Superior temporal gyrus (tissue), 1 donor: ENCODE measurements at regions not wholly inside any gene's neighbourhood (a gene's known extent, or its start where the extent isn't known, plus 50 kb on each side); places are given as distances from the start of the nearest gene placed in this dataset.
"Not testable (repeated sequence)": the region's sequence is repeated elsewhere in the genome, so short reads cannot be mapped to it uniquely, and the experiment has no call there.

Experiments used
- DNase-seq: peaks from one replicate; pipeline ENCODE4 v3.0.0-alpha.2; 2016; ENCODE audit errors: extremely low spot score

GRCh38 chr7:106583706-106584690 is 77.0 kb downstream of the CCDC71L start:
- no peak for DNase-seq

- DNase-seq, result no peak
Measured at GRCh38 chr7:106583100-106583499, 77.9 kb downstream of the CCDC71L start.

- DNase-seq, result no peak
Measured at GRCh38 chr7:106582365-106582764, 78.6 kb downstream of the CCDC71L start.

DNA sequence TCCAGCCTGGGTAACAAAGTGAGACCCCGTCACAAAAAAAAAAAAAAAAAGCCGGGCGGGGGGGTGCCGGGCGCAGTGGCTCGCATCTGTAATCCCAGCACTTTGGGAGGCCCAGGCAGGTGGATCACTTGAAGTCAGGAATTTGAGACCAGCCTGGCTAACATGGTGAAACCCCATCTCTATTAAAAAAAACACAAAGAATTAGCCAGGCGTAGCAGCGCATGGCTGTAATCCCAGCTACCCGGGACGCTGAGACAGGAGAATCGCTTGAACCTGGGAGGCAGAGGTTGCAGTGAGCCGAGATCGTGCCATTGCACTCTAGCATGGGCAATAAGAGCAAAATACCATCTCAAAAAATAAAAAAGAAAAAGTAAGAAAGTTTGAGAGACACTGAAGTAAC is 81.9 kb downstream of the CCDC71L start:
- DNase-seq, result not testable (repeated sequence)

GRCh38 chr7:106575138-106575823 is 85.7 kb downstream of the CCDC71L start:
- no peak for DNase-seq

GRCh38 chr7:106573738-106574137 is 87.2 kb downstream of the CCDC71L start:
- DNase-seq, result no peak

- no peak for DNase-seq
Measured at GRCh38 chr7:106573125-106573663, 87.8 kb downstream of the CCDC71L start.

GRCh38 chr7:106572394-106573124 is 88.4 kb downstream of the CCDC71L start:
- no peak for DNase-seq

GRCh38 chr7:106571563-106571962 is 89.4 kb downstream of the CCDC71L start:
- no peak for DNase-seq

GRCh38 chr7:106570948-106571418 is 90.0 kb downstream of the CCDC71L start:
- no peak for DNase-seq

DNA sequence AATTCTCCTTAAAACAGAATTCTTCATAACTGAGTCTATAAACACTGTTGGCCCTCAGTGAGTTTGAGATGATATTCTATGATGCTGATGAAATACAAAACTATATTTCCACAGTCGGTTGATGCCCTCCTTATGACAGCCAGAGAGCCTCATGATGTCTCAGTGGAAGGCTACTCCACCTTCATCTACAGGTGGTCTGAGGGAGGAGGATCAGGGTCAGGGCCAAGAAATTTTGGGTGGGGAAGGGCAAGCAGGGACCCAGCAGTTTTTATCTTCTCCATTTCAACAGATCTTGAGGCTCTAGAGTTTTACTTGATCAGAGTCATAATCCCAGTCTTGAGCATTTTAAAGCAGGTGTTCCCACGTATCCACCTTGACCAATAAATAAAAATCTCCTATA is 90.8 kb downstream of the CCDC71L start:
- DNase-seq, result no peak

DNA sequence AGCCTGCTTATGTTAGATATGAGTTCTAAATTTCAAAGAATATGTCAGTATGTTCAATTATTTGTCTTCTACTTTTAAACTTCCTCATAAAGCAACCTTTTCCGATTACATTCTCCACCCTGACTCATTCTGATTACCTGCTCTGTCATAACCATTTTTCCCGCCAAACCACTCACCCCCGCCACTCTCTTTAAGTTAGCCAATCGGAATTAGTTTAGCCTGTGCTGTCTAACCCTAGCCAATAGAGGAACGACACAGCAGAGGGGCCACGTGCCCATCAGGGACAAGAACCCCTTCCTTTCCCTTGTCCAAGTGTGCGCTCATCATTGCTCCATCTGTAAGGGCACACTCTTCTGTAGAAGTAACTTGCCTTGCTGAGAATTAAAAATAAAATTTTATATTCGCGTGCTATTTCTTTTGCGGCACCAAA is 91.4 kb downstream of the CCDC71L start:
- DNase-seq, result no peak

DNA sequence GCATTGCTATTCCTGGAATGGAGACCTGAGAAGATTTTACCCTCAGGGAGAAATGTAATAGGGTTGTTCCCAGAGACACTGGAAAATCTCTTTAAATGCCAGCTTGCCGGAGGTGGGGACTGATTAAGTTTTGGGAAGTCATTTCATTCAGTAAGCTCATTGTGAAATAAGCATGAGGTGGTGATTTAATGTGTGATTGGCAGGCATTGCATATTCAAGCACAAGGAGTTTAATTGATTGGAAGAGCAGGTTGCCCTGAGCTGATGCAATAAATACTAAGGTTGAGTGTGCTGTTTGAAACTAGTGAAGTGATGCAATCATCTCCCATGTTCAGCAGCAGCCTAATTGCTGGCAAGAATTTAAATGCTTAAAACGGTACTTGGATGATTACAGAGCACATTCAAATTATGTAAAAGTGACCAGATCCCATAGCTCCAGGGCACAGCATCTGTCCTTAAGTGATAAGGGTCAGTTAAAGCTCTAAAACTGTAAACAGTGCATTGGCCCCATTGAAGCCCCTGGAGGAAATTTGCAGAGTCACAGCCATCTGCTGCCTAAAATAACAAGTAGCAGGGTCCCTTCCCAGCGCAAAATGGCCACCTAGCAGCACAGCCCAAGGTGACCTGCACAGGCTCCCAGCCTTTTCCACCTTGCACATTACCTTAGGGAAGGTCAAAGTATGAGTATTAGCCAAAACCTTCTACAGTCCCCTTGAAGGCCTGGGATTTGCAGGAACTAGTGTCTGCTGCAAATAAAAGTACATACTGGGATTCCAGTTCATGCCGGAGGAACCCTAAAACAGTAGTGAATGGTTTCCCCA is 92.1 kb downstream of the CCDC71L start:
- no peak for DNase-seq

DNA sequence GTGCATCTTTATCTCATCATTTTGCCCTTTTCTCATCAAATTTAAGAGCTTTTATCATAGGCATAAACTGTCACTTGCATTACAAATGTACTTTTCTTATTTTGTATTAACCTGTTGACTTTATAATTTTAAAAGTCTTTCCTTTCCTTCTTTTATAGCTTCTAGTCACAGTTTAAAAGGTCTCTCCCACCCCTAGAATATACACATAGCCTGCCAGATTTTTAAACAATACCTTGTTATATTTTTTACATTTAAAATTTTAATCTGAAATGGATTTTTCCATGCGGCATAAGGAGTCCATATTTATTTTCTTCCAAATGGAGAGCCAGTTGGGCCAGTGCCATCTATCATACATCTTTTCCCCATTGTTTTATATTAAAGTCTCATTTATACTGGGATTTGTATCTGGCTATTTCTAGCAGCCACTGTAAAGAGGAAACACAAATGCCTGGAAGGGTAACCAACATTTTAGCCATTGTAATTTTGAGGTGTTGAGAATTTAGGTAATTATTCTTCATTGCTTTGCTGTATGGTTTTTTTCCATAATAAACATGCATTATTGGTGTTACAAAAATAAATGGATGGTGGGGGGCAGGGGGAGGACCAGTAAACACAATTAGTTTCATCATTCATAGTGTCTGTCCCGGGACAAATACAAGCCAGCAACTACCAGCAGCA is 92.8 kb downstream of the CCDC71L start:
- DNase-seq, result no peak

DNA sequence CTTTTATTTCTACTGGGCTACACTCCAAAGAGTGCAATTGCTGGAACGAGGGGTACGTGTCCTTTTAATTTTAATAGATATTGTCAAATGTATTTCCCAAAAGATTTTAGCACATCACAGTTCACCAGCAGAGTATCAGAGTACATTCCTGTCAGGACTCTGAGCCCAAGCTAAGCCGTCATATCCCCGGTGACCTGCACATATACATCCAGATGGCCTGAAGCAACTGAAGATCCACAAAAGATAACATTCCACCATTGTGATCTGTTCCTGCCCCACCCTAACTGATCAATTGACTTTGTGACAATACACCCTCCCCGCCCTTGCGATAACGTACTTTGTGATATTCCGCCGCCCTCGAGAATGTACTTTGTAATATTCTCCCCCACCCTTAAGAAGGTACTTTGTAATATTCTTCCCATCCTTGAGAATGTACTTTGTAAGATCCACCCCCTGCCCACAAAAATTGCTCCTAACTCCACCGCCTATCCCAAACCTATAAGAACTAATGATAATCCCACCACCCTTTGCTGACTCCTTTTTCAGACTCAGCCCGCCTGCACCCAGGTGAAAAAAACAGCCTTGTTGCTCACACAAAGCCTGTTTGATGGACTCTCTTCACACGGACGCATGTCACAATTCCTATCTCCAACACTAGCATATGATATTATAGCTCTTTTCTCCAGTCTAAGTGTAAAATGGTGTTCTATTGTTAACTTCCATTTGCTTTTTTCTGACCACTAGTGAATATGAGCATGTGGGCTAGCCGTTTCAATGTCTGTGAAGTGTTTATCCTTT is 93.6 kb downstream of the CCDC71L start:
- not testable (repeated sequence) for DNase-seq

- DNase-seq, result no peak
Measured at GRCh38 chr7:106566672-106567071, 94.3 kb downstream of the CCDC71L start.

DNA sequence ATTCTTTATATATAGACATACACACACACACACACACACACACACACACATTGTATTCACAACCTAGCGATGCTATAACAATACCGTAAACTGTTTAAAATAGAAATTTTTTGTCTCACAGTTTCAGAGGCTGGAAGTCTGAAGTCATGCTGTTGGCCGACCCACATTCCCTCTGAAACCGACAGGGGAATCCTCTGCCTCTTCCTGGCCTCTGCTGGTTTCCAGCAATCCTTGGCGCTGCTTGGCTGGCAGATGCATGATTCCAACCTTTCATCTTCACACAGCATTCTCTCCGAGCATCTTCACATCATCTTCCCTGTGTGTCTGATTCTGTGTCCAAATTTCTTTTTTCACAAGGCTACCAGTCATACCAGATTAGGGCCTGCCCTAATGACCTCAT is 94.8 kb downstream of the CCDC71L start:
- DNase-seq, result no peak

GRCh38 chr7:106565428-106565827 is 95.5 kb downstream of the CCDC71L start:
- no peak for DNase-seq

GRCh38 chr7:106563466-106564150 is 97.3 kb downstream of the CCDC71L start:
- no peak for DNase-seq
